Endothelial cell (in vitro differentiated cells): ENCODE measurements at regions not wholly inside any gene's neighbourhood (a gene's known extent, or its start where the extent isn't known, plus 50 kb on each side); places are given as distances from the start of the nearest gene placed in this dataset.

ENCODE experiments used
- DNase-seq: peaks from one replicate; pipeline ENCODE4 v3.0.0; 2021; ENCODE audit warnings: low spot score
- H3K27ac Mint-ChIP-seq: one replicate; pipeline ENCODE4 v1.8.0; 2021; ENCODE audit warnings: mixed read lengths, inconsistent platforms; ENCODE audit not compliant: unreplicated experiment
- H3K27me3 Mint-ChIP-seq: one replicate; pipeline ENCODE4 v1.8.0; 2021; ENCODE audit warnings: mild to moderate bottlenecking, moderate library complexity, mixed read lengths, inconsistent platforms; ENCODE audit not compliant: unreplicated experiment
- H3K36me3 Mint-ChIP-seq: one replicate; pipeline ENCODE4 v1.8.0; 2021; ENCODE audit warnings: mild to moderate bottlenecking, low read depth, mixed read lengths, inconsistent platforms; ENCODE audit not compliant: unreplicated experiment
- H3K4me1 Mint-ChIP-seq: one replicate; pipeline ENCODE4 v1.8.0; 2021; ENCODE audit warnings: mild to moderate bottlenecking, mixed read lengths, inconsistent platforms; ENCODE audit not compliant: unreplicated experiment
- H3K4me3 Mint-ChIP-seq: one replicate; pipeline ENCODE4 v1.8.0; 2021; ENCODE audit warnings: mild to moderate bottlenecking, mixed read lengths, inconsistent platforms; ENCODE audit not compliant: unreplicated experiment
- H3K9me3 Mint-ChIP-seq: one replicate; pipeline ENCODE4 v1.8.0; 2021; ENCODE audit warnings: mixed read lengths, inconsistent platforms; ENCODE audit not compliant: unreplicated experiment
- CTCF ChIP-seq: fragments of 200-600 bp; sonication (generic); IDR thresholded peaks from one replicate; pipeline ENCODE4 v1.5.0; 2021; ENCODE audit warnings: antibody characterized with exemption; ENCODE audit not compliant: unreplicated experiment

- Mint-ChIP-seq H3K4me3 (peak overlapping the region; percentile 45), H3K27ac (peak overlapping the region; percentile 100), H3K36me3 (no peaks in the 10 kb centered on the region), H3K4me1 (peaks cover 44% of the 10 kb centered on the region), H3K27me3 (no peaks in the 10 kb centered on the region), H3K9me3 (no peaks in the 10 kb centered on the region)
- no peak for TF ChIP-seq CTCF
- no peak for DNase-seq
These were observed 131.0 kb upstream of the PHACTR1 start for GRCh38 chr6:12585497-12585958.

- no peaks in the 10 kb centered on the region for H3K9me3 Mint-ChIP-seq
- H3K4me3 Mint-ChIP-seq = no peak overlapping the region
- peak overlapping the region; percentile 58 for H3K27ac Mint-ChIP-seq
- no peaks in the 10 kb centered on the region for H3K36me3 Mint-ChIP-seq
- H3K4me1 Mint-ChIP-seq = peaks cover 44% of the 10 kb centered on the region
- H3K27me3 Mint-ChIP-seq = no peaks in the 10 kb centered on the region
- no peak for TF ChIP-seq CTCF
- DNase-seq = no peak
These were observed 129.7 kb upstream of the PHACTR1 start for GRCh38 chr6:12586721-12587480.

GRCh38 chr6:12590901-12591300, 125.7 kb upstream of the PHACTR1 start:
- no peak for DNase-seq
- H3K27me3 Mint-ChIP-seq = no peaks in the 10 kb centered on the region
- H3K27ac Mint-ChIP-seq = no peak overlapping the region
- no peak overlapping the region for H3K4me3 Mint-ChIP-seq
- TF ChIP-seq CTCF = no peak
- H3K36me3 Mint-ChIP-seq = no peaks in the 10 kb centered on the region
- H3K4me1 Mint-ChIP-seq = peaks cover 7% of the 10 kb centered on the region
- H3K9me3 Mint-ChIP-seq = no peaks in the 10 kb centered on the region

GRCh38 chr6:12592634-12593033, 123.9 kb upstream of the PHACTR1 start:
- DNase-seq = no peak
- Mint-ChIP-seq H3K4me1 (no peaks in the 10 kb centered on the region), H3K9me3 (no peaks in the 10 kb centered on the region), H3K27ac (no peak overlapping the region), H3K36me3 (no peaks in the 10 kb centered on the region), H3K27me3 (no peaks in the 10 kb centered on the region), H3K4me3 (no peak overlapping the region)
- TF ChIP-seq CTCF = no peak

- Mint-ChIP-seq H3K27me3 (no peaks in the 10 kb centered on the region), H3K36me3 (no peaks in the 10 kb centered on the region), H3K4me3 (no peak overlapping the region), H3K27ac (no peak overlapping the region), H3K4me1 (no peaks in the 10 kb centered on the region), H3K9me3 (no peaks in the 10 kb centered on the region)
- TF ChIP-seq CTCF = no peak
- no peak for DNase-seq
These were observed 122.6 kb upstream of the PHACTR1 start for GRCh38 chr6:12593771-12594529.
